H1 (cell line): ENCODE measurements at regions not wholly inside any gene's neighbourhood (a gene's known extent, or its start where the extent isn't known, plus 50 kb on each side); places are given as distances from the start of the nearest gene placed in this dataset.

Experiments
- MAFK ChIP-seq: IDR thresholded peaks from 2 replicates; pipeline ENCODE4 v1.6.1; 2012; ENCODE audit warnings: low read depth, mild to moderate bottlenecking, improper control_type of control experiment, low read length
- SIN3A ChIP-seq, 2 experiments: IDR thresholded peaks in 1 of 2; conservative IDR thresholded peaks in 1 of 2; 2 replicates each; pipeline ENCODE4 v1.6.1; 2011 to 2012; ENCODE audit warnings: low read length in 2 of 2, improper control_type of control experiment in 1 of 2, low read depth in 1 of 2, mild to moderate bottlenecking in 1 of 2
- SP4 ChIP-seq: IDR thresholded peaks from 2 replicates; pipeline ENCODE4 v1.6.1; 2012; ENCODE audit warnings: low read length, inconsistent platforms
- TAF1 ChIP-seq: IDR thresholded peaks from 2 replicates; pipeline ENCODE4 v1.6.1; 2011; ENCODE audit warnings: mild to moderate bottlenecking, low read depth, low read length
- TEAD4 ChIP-seq: IDR thresholded peaks from 2 replicates; pipeline ENCODE4 v1.6.1; 2012; ENCODE audit warnings: low read depth, low read length, inconsistent platforms, mixed read lengths
- TF ChIP-seq, protein P1 (sequence below): fragments of 300-600 bp; sonication (generic); IDR thresholded peaks from 2 replicates; pipeline ENCODE4 v1.7.1; 2012; ENCODE audit warnings: low read length, moderate library complexity, mild to moderate bottlenecking, inconsistent platforms; ENCODE audit not compliant: insufficient replicate concordance

DNA sequence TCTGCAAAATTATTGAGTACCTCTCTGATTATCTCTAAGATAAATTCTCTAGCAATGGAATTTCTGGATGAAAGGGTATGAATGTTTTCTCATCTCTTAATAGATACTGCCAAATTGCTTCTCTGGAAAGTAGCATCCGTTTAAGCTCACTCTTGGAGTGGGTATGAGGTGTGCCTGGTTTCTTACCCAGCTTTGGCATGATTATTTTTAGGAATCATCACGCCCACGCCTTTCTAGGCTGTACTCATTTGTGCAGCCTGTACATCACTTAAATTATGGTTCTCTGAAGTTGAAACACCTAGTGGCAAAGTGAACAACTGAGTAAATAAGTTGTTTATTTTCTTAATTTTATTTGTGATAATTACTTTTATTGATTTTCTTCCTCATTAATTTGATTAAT lies 156.5 kb upstream of the IL12B start (continued):
- TF ChIP-seq, protein P1, sequence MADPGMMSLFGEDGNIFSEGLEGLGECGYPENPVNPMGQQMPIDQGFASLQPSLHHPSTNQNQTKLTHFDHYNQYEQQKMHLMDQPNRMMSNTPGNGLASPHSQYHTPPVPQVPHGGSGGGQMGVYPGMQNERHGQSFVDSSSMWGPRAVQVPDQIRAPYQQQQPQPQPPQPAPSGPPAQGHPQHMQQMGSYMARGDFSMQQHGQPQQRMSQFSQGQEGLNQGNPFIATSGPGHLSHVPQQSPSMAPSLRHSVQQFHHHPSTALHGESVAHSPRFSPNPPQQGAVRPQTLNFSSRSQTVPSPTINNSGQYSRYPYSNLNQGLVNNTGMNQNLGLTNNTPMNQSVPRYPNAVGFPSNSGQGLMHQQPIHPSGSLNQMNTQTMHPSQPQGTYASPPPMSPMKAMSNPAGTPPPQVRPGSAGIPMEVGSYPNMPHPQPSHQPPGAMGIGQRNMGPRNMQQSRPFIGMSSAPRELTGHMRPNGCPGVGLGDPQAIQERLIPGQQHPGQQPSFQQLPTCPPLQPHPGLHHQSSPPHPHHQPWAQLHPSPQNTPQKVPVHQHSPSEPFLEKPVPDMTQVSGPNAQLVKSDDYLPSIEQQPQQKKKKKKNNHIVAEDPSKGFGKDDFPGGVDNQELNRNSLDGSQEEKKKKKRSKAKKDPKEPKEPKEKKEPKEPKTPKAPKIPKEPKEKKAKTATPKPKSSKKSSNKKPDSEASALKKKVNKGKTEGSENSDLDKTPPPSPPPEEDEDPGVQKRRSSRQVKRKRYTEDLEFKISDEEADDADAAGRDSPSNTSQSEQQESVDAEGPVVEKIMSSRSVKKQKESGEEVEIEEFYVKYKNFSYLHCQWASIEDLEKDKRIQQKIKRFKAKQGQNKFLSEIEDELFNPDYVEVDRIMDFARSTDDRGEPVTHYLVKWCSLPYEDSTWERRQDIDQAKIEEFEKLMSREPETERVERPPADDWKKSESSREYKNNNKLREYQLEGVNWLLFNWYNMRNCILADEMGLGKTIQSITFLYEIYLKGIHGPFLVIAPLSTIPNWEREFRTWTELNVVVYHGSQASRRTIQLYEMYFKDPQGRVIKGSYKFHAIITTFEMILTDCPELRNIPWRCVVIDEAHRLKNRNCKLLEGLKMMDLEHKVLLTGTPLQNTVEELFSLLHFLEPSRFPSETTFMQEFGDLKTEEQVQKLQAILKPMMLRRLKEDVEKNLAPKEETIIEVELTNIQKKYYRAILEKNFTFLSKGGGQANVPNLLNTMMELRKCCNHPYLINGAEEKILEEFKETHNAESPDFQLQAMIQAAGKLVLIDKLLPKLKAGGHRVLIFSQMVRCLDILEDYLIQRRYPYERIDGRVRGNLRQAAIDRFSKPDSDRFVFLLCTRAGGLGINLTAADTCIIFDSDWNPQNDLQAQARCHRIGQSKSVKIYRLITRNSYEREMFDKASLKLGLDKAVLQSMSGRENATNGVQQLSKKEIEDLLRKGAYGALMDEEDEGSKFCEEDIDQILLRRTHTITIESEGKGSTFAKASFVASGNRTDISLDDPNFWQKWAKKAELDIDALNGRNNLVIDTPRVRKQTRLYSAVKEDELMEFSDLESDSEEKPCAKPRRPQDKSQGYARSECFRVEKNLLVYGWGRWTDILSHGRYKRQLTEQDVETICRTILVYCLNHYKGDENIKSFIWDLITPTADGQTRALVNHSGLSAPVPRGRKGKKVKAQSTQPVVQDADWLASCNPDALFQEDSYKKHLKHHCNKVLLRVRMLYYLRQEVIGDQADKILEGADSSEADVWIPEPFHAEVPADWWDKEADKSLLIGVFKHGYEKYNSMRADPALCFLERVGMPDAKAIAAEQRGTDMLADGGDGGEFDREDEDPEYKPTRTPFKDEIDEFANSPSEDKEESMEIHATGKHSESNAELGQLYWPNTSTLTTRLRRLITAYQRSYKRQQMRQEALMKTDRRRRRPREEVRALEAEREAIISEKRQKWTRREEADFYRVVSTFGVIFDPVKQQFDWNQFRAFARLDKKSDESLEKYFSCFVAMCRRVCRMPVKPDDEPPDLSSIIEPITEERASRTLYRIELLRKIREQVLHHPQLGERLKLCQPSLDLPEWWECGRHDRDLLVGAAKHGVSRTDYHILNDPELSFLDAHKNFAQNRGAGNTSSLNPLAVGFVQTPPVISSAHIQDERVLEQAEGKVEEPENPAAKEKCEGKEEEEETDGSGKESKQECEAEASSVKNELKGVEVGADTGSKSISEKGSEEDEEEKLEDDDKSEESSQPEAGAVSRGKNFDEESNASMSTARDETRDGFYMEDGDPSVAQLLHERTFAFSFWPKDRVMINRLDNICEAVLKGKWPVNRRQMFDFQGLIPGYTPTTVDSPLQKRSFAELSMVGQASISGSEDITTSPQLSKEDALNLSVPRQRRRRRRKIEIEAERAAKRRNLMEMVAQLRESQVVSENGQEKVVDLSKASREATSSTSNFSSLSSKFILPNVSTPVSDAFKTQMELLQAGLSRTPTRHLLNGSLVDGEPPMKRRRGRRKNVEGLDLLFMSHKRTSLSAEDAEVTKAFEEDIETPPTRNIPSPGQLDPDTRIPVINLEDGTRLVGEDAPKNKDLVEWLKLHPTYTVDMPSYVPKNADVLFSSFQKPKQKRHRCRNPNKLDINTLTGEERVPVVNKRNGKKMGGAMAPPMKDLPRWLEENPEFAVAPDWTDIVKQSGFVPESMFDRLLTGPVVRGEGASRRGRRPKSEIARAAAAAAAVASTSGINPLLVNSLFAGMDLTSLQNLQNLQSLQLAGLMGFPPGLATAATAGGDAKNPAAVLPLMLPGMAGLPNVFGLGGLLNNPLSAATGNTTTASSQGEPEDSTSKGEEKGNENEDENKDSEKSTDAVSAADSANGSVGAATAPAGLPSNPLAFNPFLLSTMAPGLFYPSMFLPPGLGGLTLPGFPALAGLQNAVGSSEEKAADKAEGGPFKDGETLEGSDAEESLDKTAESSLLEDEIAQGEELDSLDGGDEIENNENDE = no peak
- TF ChIP-seq TEAD4 (no peak), SIN3A (conservative IDR thresholded peaks at IDR 0.05 in 1 of 2, IDR thresholded peaks at IDR 0.05 in 1 of 2; ENCODE audit: low read depth in 1 of 2, low read length in 2 of 2) (no peak), TAF1 (no peak), MAFK (no peak), SP4 (no peak)
